Ascending aorta (tissue), 2 donors: ENCODE measurements at regions not wholly inside any gene's neighbourhood (a gene's known extent, or its start where the extent isn't known, plus 50 kb on each side); places are given as distances from the start of the nearest gene placed in this dataset.

Source experiments
- DNase-seq, 2 donors: peaks; one replicate each; pipeline ENCODE4 v3.0.0-alpha.2; 2019; ENCODE audit warnings: low spot score in 2 of 2
- H3K27ac ChIP-seq, 2 donors: fragments of 200-600 bp; sonication (generic); one replicate each; pipeline ENCODE4 v1.5.1; 2016 to 2017; ENCODE audit warnings: mild to moderate bottlenecking in 1 of 2
- H3K27me3 ChIP-seq: fragments of 200-600 bp; sonication (generic); one replicate; pipeline ENCODE4 v1.5.1; 2017
- H3K36me3 ChIP-seq, 2 donors: fragments of 200-600 bp; sonication (generic); one replicate each; pipeline ENCODE4 v1.5.1; 2016
- H3K4me1 ChIP-seq, 2 donors: fragments of 200-600 bp; sonication (generic); one replicate each; pipeline ENCODE4 v1.5.1; 2016 to 2017; ENCODE audit warnings: mild to moderate bottlenecking in 1 of 2
- H3K4me3 ChIP-seq, 2 donors: fragments of 200-600 bp; sonication (generic); one replicate each; pipeline ENCODE4 v1.5.1; 2016 to 2017; ENCODE audit warnings: mild to moderate bottlenecking in 1 of 2
- H3K9me3 ChIP-seq, 2 donors: fragments of 200-600 bp; sonication (generic); one replicate each; pipeline ENCODE4 v1.5.1; 2016
- CTCF ChIP-seq, 3 experiments: fragments of 200-600 bp in 2 of 3; fragments of 450-650 bp in 1 of 3; sonication (generic) in 2 of 3; IDR thresholded peaks; one replicate each; pipeline ENCODE4 v1.5.1; 2016 to 2019; ENCODE audit warnings: antibody characterized with exemption in 3 of 3, mild to moderate bottlenecking in 1 of 3, moderate library complexity in 1 of 3
- intact Hi-C: fragments of 100-400 bp; cut with DNase I; formaldehyde crosslinking; loops from one replicate; pipeline ENCODE4 v1.15.1; 2023

- TF ChIP-seq CTCF (IDR thresholded peaks at IDR 0.05): no peak
- no peaks in the 10 kb centered on the region for H3K9me3 ChIP-seq
- H3K4me3 ChIP-seq: no peak overlapping the region
- H3K36me3 ChIP-seq: no peaks in the 10 kb centered on the region
- intact Hi-C loops: no loop called here
- no peak for DNase-seq
- no peak overlapping the region for H3K27ac ChIP-seq
- H3K27me3 ChIP-seq: no peaks in the 10 kb centered on the region
- no peaks in the 10 kb centered on the region for H3K4me1 ChIP-seq
Measured at GRCh38 chr10:109417803-109418202, 505.5 kb downstream of the XPNPEP1 start.

GRCh38 chr10:109412353-109412752 is 511.0 kb downstream of the XPNPEP1 start:
- intact Hi-C loops: no loop called here
- H3K27ac ChIP-seq: no peak overlapping the region

GRCh38 chr10:109411917-109412316 is 511.4 kb downstream of the XPNPEP1 start:
- no peak for DNase-seq
- intact Hi-C loops: no loop called here
- Histone ChIP-seq H3K36me3 (no peaks in the 10 kb centered on the region), H3K9me3 (no peaks in the 10 kb centered on the region), H3K27ac (no peak overlapping the region), H3K27me3 (no peaks in the 10 kb centered on the region), H3K4me1 (no peaks in the 10 kb centered on the region), H3K4me3 (no peak overlapping the region)
- no peak for TF ChIP-seq CTCF (IDR thresholded peaks at IDR 0.05)

More at GRCh38 chr10:109412353-109412752, 511.0 kb downstream of the XPNPEP1 start:
- no peak for TF ChIP-seq CTCF (IDR thresholded peaks at IDR 0.05)
- Histone ChIP-seq H3K9me3 (no peaks in the 10 kb centered on the region), H3K4me1 (no peaks in the 10 kb centered on the region), H3K36me3 (no peaks in the 10 kb centered on the region), H3K27me3 (no peaks in the 10 kb centered on the region), H3K4me3 (no peak overlapping the region)
- no peak for DNase-seq

- TF ChIP-seq CTCF (IDR thresholded peaks at IDR 0.05): no peak
- intact Hi-C loops: no loop called here
- Histone ChIP-seq H3K9me3 (no peaks in the 10 kb centered on the region), H3K27me3 (no peaks in the 10 kb centered on the region), H3K4me1 (no peaks in the 10 kb centered on the region), H3K4me3 (no peak overlapping the region), H3K36me3 (no peaks in the 10 kb centered on the region), H3K27ac (no peak overlapping the region)
- no peak for DNase-seq
Measured at GRCh38 chr10:109405338-109405737, 518.0 kb downstream of the XPNPEP1 start.

GRCh38 chr10:109403551-109403950 is 519.8 kb downstream of the XPNPEP1 start:
- Histone ChIP-seq H3K27me3 (no peaks in the 10 kb centered on the region), H3K36me3 (no peaks in the 10 kb centered on the region), H3K4me1 (no peaks in the 10 kb centered on the region), H3K27ac (no peak overlapping the region), H3K9me3 (no peaks in the 10 kb centered on the region), H3K4me3 (no peak overlapping the region)
- intact Hi-C loops: no loop called here
- DNase-seq: no peak
- no peak for TF ChIP-seq CTCF (IDR thresholded peaks at IDR 0.05)

- TF ChIP-seq CTCF (IDR thresholded peaks at IDR 0.05): no peak
- H3K4me1 ChIP-seq: no peaks in the 10 kb centered on the region
- no peaks in the 10 kb centered on the region for H3K9me3 ChIP-seq
- H3K27ac ChIP-seq: no peak overlapping the region
- H3K4me3 ChIP-seq: no peak overlapping the region
- H3K36me3 ChIP-seq: no peaks in the 10 kb centered on the region
- DNase-seq: no peak
- no peaks in the 10 kb centered on the region for H3K27me3 ChIP-seq
- intact Hi-C loops: no loop called here
Measured at GRCh38 chr10:109393425-109393824, 529.9 kb downstream of the XPNPEP1 start.
